ENCODE measurements at regions not wholly inside any gene's neighbourhood (a gene's known extent, or its start where the extent isn't known, plus 50 kb on each side); places are given as distances from the start of the nearest gene placed in this dataset.
"Not testable (repeated sequence)": the region's sequence is repeated elsewhere in the genome, so short reads cannot be mapped to it uniquely, and the experiment has no call there.

DNA sequence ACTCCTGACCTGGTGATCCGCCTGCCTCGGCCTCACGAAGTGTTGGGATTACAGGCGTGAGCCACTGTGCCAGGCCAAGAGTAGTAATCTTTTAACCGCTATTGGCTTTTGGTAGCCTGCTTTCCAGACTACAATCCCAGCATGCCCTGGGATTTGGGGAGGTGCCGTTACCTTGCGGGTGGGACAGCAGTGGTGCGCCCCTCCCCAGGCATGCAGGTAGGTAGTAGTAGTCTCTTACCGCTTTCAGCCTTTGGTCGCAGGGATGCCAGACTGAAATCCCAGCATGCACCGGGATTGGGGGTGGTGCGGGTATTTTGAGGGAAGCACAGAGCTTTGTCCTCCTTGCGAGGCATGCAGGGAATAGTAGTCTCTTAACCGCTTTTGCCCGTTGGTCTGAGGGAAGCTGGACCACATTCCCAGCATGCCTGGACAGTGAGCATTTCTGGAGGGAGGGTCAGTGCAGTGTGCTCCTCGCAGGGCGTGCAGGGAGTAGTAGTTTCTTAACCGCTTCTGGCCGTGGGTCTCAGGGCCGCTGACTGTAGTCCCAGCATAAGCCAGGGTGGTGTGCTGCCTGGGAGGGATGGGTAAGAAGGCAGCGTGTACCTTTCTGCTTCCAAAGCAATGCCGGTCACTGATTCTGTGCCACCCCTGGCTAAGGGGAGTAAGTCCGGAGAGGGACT, 1686.8 kb downstream of the TP53TG3F start:
- Histone ChIP-seq H3K27me3 (ENCODE audit: control insufficient read depth in 1 of 2, insufficient read depth in 2 of 2, low read length in 2 of 2) (no peaks in the 10 kb centered on the region), H3K4me3 (ENCODE audit: low read depth in 1 of 2, low read length in 2 of 2) (no peak overlapping the region), H3K9me3 (ENCODE audit: control insufficient read depth in 2 of 2, insufficient read depth in 1 of 2, low read depth in 1 of 2, low read length in 1 of 2) (peaks cover 24 to 48% of the 10 kb centered on the region in 2 donors), H3K27ac (ENCODE audit: low read depth in 2 of 2, low read length in 1 of 2) (no peak overlapping the region), H3K4me1 (ENCODE audit: control insufficient read depth in 2 of 2, insufficient read depth in 2 of 2, low read length in 1 of 2) (no peaks in the 10 kb centered on the region), H3K36me3 (ENCODE audit: control insufficient read depth in 2 of 2, insufficient read depth in 2 of 2, low read length in 1 of 2) (no peaks in the 10 kb centered on the region)
- WGBS, 2 donors, result 88 to 89% methylated on average over 23 of the region's 23 CpGs

- Histone ChIP-seq H3K9me3 (ENCODE audit: control insufficient read depth in 2 of 2, insufficient read depth in 1 of 2, low read depth in 1 of 2, low read length in 1 of 2) (peaks cover 24 to 50% of the 10 kb centered on the region in 2 donors), H3K4me3 (ENCODE audit: low read depth in 1 of 2, low read length in 2 of 2) (no peak overlapping the region), H3K27me3 (ENCODE audit: control insufficient read depth in 1 of 2, insufficient read depth in 2 of 2, low read length in 2 of 2) (no peaks in the 10 kb centered on the region), H3K27ac (ENCODE audit: low read depth in 2 of 2, low read length in 1 of 2) (no peak overlapping the region), H3K36me3 (ENCODE audit: control insufficient read depth in 2 of 2, insufficient read depth in 2 of 2, low read length in 1 of 2) (no peaks in the 10 kb centered on the region), H3K4me1 (ENCODE audit: control insufficient read depth in 2 of 2, insufficient read depth in 2 of 2, low read length in 1 of 2) (no peaks in the 10 kb centered on the region)
- 80 to 85% methylated on average over 14 of the region's 14 CpGs for WGBS, 2 donors
Observed at GRCh38 chr16:35146723-35147458, 1687.5 kb downstream of the TP53TG3F start.

- Histone ChIP-seq H3K27me3 (ENCODE audit: control insufficient read depth in 1 of 2, insufficient read depth in 2 of 2, low read length in 2 of 2) (no peaks in the 10 kb centered on the region), H3K4me3 (ENCODE audit: low read depth in 1 of 2, low read length in 2 of 2) (no peak overlapping the region), H3K36me3 (ENCODE audit: control insufficient read depth in 2 of 2, insufficient read depth in 2 of 2, low read length in 1 of 2) (no peaks in the 10 kb centered on the region), H3K9me3 (ENCODE audit: control insufficient read depth in 2 of 2, insufficient read depth in 1 of 2, low read depth in 1 of 2, low read length in 1 of 2) (peaks cover 21 to 50% of the 10 kb centered on the region in 2 donors), H3K27ac (ENCODE audit: low read depth in 2 of 2, low read length in 1 of 2) (no peak overlapping the region), H3K4me1 (ENCODE audit: control insufficient read depth in 2 of 2, insufficient read depth in 2 of 2, low read length in 1 of 2) (no peaks in the 10 kb centered on the region)
- WGBS, 2 donors, result 59 to 62% methylated on average over 10 of the region's 10 CpGs
Observed at GRCh38 chr16:35147556-35148504, 1688.4 kb downstream of the TP53TG3F start.

DNA sequence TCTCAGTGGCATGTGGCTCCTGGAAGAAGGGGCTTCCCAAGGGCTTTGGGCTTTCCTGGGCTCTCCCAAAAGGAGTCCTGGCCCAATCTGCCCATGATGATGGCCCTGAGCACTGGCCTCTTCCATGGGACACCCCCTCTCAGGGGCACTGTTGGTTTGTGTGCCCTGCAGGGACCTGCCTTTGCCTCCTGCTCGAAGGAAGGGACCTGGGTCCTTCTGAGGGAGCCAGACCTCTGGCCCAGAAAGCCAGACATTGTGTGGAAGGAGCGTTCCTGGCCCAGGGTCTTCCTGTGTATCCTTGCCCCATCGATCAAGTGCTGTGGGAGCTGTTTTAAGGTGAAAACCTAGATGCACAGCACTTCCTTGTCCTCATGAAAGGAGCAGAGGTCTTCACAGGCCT, 1689.3 kb downstream of the TP53TG3F start:
- WGBS, 2 donors, result 44 to 46% methylated on average over 3 of the region's 3 CpGs
- Histone ChIP-seq H3K36me3 (ENCODE audit: control insufficient read depth in 2 of 2, insufficient read depth in 2 of 2, low read length in 1 of 2) (no peaks in the 10 kb centered on the region), H3K4me1 (ENCODE audit: control insufficient read depth in 2 of 2, insufficient read depth in 2 of 2, low read length in 1 of 2) (no peaks in the 10 kb centered on the region), H3K9me3 (ENCODE audit: control insufficient read depth in 2 of 2, insufficient read depth in 1 of 2, low read depth in 1 of 2, low read length in 1 of 2) (peaks cover 21 to 46% of the 10 kb centered on the region in 2 donors), H3K27me3 (ENCODE audit: control insufficient read depth in 1 of 2, insufficient read depth in 2 of 2, low read length in 2 of 2) (no peaks in the 10 kb centered on the region), H3K27ac (ENCODE audit: low read depth in 2 of 2, low read length in 1 of 2) (no peak overlapping the region), H3K4me3 (ENCODE audit: low read depth in 1 of 2, low read length in 2 of 2) (no peak overlapping the region)

DNA sequence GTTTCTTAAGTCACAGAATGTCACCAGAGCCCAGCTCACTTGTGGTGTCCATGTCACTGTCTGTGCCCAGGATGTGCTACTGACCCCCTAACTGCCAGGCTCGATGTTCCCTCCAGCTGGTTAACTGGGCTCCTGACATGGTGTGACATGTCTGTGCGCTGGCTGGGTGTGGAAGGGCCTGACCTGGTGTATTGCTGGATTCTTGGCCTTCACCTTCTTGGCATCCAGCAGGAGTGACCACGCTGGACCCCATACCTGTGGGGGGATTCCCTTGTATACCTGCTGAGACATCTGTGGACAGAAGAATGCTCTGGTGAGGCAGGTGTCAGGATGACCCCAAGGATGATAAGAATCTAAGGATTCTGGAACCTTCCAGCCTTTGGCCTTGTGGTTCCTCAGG, 1690.1 kb downstream of the TP53TG3F start:
- H3K9me3 ChIP-seq (ENCODE audit: control insufficient read depth in 2 of 2, insufficient read depth in 1 of 2, low read depth in 1 of 2, low read length in 1 of 2), result peaks cover 21 to 39% of the 10 kb centered on the region in 2 donors
- no peaks in the 10 kb centered on the region for H3K36me3 ChIP-seq (ENCODE audit: control insufficient read depth in 2 of 2, insufficient read depth in 2 of 2, low read length in 1 of 2)
- H3K4me1 ChIP-seq (ENCODE audit: control insufficient read depth in 2 of 2, insufficient read depth in 2 of 2, low read length in 1 of 2), result no peaks in the 10 kb centered on the region
- H3K27me3 ChIP-seq (ENCODE audit: control insufficient read depth in 1 of 2, insufficient read depth in 2 of 2, low read length in 2 of 2), result no peaks in the 10 kb centered on the region
- 48 to 53% methylated on average over 3 of the region's 3 CpGs for WGBS, 2 donors
- H3K27ac ChIP-seq (ENCODE audit: low read depth in 2 of 2, low read length in 1 of 2), result no peak overlapping the region
- H3K4me3 ChIP-seq (ENCODE audit: low read depth in 1 of 2, low read length in 2 of 2), result no peak overlapping the region

GRCh38 chr16:35150805-35151312, 1691.4 kb downstream of the TP53TG3F start:
- Histone ChIP-seq H3K9me3 (ENCODE audit: control insufficient read depth in 2 of 2, insufficient read depth in 1 of 2, low read depth in 1 of 2, low read length in 1 of 2) (peaks cover 21 to 33% of the 10 kb centered on the region in 2 donors), H3K36me3 (ENCODE audit: control insufficient read depth in 2 of 2, insufficient read depth in 2 of 2, low read length in 1 of 2) (no peaks in the 10 kb centered on the region), H3K4me3 (ENCODE audit: low read depth in 1 of 2, low read length in 2 of 2) (no peak overlapping the region), H3K27me3 (ENCODE audit: control insufficient read depth in 1 of 2, insufficient read depth in 2 of 2, low read length in 2 of 2) (no peaks in the 10 kb centered on the region), H3K4me1 (ENCODE audit: control insufficient read depth in 2 of 2, insufficient read depth in 2 of 2, low read length in 1 of 2) (no peaks in the 10 kb centered on the region), H3K27ac (ENCODE audit: low read depth in 2 of 2, low read length in 1 of 2) (no peak overlapping the region)
- 56 to 76% methylated on average over 1 of the region's 1 CpG for WGBS, 2 donors

- 25 to 33% methylated on average over 1 of the region's 1 CpG for WGBS, 2 donors
- Histone ChIP-seq H3K36me3 (ENCODE audit: control insufficient read depth in 2 of 2, insufficient read depth in 2 of 2, low read length in 1 of 2) (no peaks in the 10 kb centered on the region), H3K27me3 (ENCODE audit: control insufficient read depth in 1 of 2, insufficient read depth in 2 of 2, low read length in 2 of 2) (no peaks in the 10 kb centered on the region), H3K4me3 (ENCODE audit: low read depth in 1 of 2, low read length in 2 of 2) (no peak overlapping the region), H3K9me3 (ENCODE audit: control insufficient read depth in 2 of 2, insufficient read depth in 1 of 2, low read depth in 1 of 2, low read length in 1 of 2) (peaks cover 15 to 26% of the 10 kb centered on the region in 2 donors), H3K27ac (ENCODE audit: low read depth in 2 of 2, low read length in 1 of 2) (no peak overlapping the region), H3K4me1 (ENCODE audit: control insufficient read depth in 2 of 2, insufficient read depth in 2 of 2, low read length in 1 of 2) (no peaks in the 10 kb centered on the region)
Observed at GRCh38 chr16:35152067-35152627, 1692.7 kb downstream of the TP53TG3F start.

DNA sequence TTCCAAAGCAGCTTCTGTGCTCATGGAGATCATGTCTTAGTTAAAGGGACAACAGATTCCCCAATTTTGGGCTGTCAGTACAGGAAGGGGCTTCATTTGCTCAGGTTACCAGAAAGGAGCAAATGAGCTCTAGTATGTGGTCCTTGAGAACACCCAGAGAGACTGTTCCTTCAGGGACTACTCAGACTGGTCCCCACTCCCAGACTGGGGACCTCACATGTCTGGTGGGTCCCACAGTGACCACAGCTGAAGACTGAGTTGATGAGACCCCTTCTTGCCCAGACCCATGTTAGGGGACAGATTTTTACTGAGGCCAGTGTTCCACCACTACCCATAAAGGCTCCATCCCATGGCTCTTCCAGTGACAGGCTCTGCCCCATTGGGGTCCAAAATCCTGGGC, 1695.2 kb downstream of the TP53TG3F start:
- H3K9me3 ChIP-seq (ENCODE audit: control insufficient read depth in 2 of 2, insufficient read depth in 1 of 2, low read depth in 1 of 2, low read length in 1 of 2), result peaks cover 4 to 15% of the 10 kb centered on the region in 2 donors
- H3K36me3 ChIP-seq (ENCODE audit: control insufficient read depth in 2 of 2, insufficient read depth in 2 of 2, low read length in 1 of 2), result no peaks in the 10 kb centered on the region
- H3K27ac ChIP-seq (ENCODE audit: low read depth in 2 of 2, low read length in 1 of 2), result no peak overlapping the region
- no peaks in the 10 kb centered on the region for H3K27me3 ChIP-seq (ENCODE audit: control insufficient read depth in 1 of 2, insufficient read depth in 2 of 2, low read length in 2 of 2)
- H3K4me3 ChIP-seq (ENCODE audit: low read depth in 1 of 2, low read length in 2 of 2), result no peak overlapping the region
- no peaks in the 10 kb centered on the region for H3K4me1 ChIP-seq (ENCODE audit: control insufficient read depth in 2 of 2, insufficient read depth in 2 of 2, low read length in 1 of 2)

GRCh38 chr16:35157549-35157948, 1698.1 kb downstream of the TP53TG3F start:
- H3K4me3 ChIP-seq (ENCODE audit: low read depth in 1 of 2, low read length in 2 of 2); H3K27me3 ChIP-seq (ENCODE audit: control insufficient read depth in 1 of 2, insufficient read depth in 2 of 2, low read length in 2 of 2); H3K9me3 ChIP-seq (ENCODE audit: control insufficient read depth in 2 of 2, insufficient read depth in 1 of 2, low read depth in 1 of 2, low read length in 1 of 2); H3K4me1 ChIP-seq (ENCODE audit: control insufficient read depth in 2 of 2, insufficient read depth in 2 of 2, low read length in 1 of 2); H3K27ac ChIP-seq (ENCODE audit: low read depth in 2 of 2, low read length in 1 of 2); H3K36me3 ChIP-seq (ENCODE audit: control insufficient read depth in 2 of 2, insufficient read depth in 2 of 2, low read length in 1 of 2): not testable (repeated sequence)
- WGBS, 2 donors, result 79 to 82% methylated on average over 15 of the region's 15 CpGs
